ENCODE measurements at regions not wholly inside any gene's neighbourhood (a gene's known extent, or its start where the extent isn't known, plus 50 kb on each side); places are given as distances from the start of the nearest gene placed in this dataset.

- H3K9me3 ChIP-seq (ENCODE audit: low read depth): no peaks in the 10 kb centered on the region
- no peaks in the 10 kb centered on the region for H3K9me2 ChIP-seq (replicated peaks; ENCODE audit: insufficient read depth)
- WGBS (ENCODE audit: low lambda C conversion rate, missing lambda C conversion rate): 49% methylated on average over 5 of the region's 5 CpGs
- no peak overlapping the region for H3K4me3 ChIP-seq
- no peak overlapping the region for H2AFZ ChIP-seq
- no peaks in the 10 kb centered on the region for H4K20me1 ChIP-seq (ENCODE audit: insufficient read depth, poor library complexity, severe bottlenecking)
- no peaks in the 10 kb centered on the region for H3K79me2 ChIP-seq
- H3K27ac ChIP-seq: no peak overlapping the region
- TF ChIP-seq CTCF (IDR thresholded peaks at IDR 0.05; ENCODE audit: poor library complexity) (no peak), EZH2phosphoT487 (IDR thresholded peaks at IDR 0.05; ENCODE audit: low read depth, severe bottlenecking, unreplicated experiment) (no peak), EZH2 (IDR thresholded peaks at IDR 0.05; ENCODE audit: borderline replicate concordance) (no peak)
- no peaks in the 10 kb centered on the region for H3K4me1 ChIP-seq (ENCODE audit: insufficient read depth)
- no peak overlapping the region for H3K4me2 ChIP-seq
- H3K27me3 ChIP-seq: peaks cover 6% of the 10 kb centered on the region
- no peak for DNase-seq (ENCODE audit: low spot score)
- H3K36me3 ChIP-seq (replicated peaks; ENCODE audit: insufficient read depth, low read depth): no peaks in the 10 kb centered on the region
Measured at GRCh38 chr11:119933584-119933983, 204.3 kb downstream of the TRIM29 start.

- Histone ChIP-seq H4K20me1 (ENCODE audit: insufficient read depth, poor library complexity, severe bottlenecking) (no peaks in the 10 kb centered on the region), H3K9me2 (replicated peaks; ENCODE audit: insufficient read depth) (no peaks in the 10 kb centered on the region), H3K79me2 (no peaks in the 10 kb centered on the region), H3K27ac (no peak overlapping the region), H3K36me3 (replicated peaks; ENCODE audit: insufficient read depth, low read depth) (no peaks in the 10 kb centered on the region), H3K9me3 (ENCODE audit: low read depth) (no peaks in the 10 kb centered on the region), H3K27me3 (peaks cover 6% of the 10 kb centered on the region), H3K4me1 (ENCODE audit: insufficient read depth) (no peaks in the 10 kb centered on the region), H3K4me2 (no peak overlapping the region), H3K4me3 (no peak overlapping the region), H2AFZ (no peak overlapping the region)
- WGBS (ENCODE audit: low lambda C conversion rate, missing lambda C conversion rate): 52% methylated on average over 9 of the region's 9 CpGs
- no peak for DNase-seq (ENCODE audit: low spot score)
- no peak for TF ChIP-seq CTCF (IDR thresholded peaks at IDR 0.05; ENCODE audit: poor library complexity)
- no peak for TF ChIP-seq EZH2 (IDR thresholded peaks at IDR 0.05; ENCODE audit: borderline replicate concordance)
- no peak for TF ChIP-seq EZH2phosphoT487 (IDR thresholded peaks at IDR 0.05; ENCODE audit: low read depth, severe bottlenecking, unreplicated experiment)
Measured at GRCh38 chr11:119932828-119933562, 204.0 kb upstream of the NECTIN1 start.

- H3K4me1 ChIP-seq (ENCODE audit: insufficient read depth): no peaks in the 10 kb centered on the region
- no peak overlapping the region for H2AFZ ChIP-seq
- WGBS (ENCODE audit: low lambda C conversion rate, missing lambda C conversion rate): 84% methylated on average over 4 of the region's 4 CpGs
- H3K4me3 ChIP-seq: no peak overlapping the region
- TF ChIP-seq CTCF (IDR thresholded peaks at IDR 0.05; ENCODE audit: poor library complexity) (no peak), EZH2 (IDR thresholded peaks at IDR 0.05; ENCODE audit: borderline replicate concordance) (no peak), EZH2phosphoT487 (IDR thresholded peaks at IDR 0.05; ENCODE audit: low read depth, severe bottlenecking, unreplicated experiment) (no peak)
- peaks cover 6% of the 10 kb centered on the region for H3K27me3 ChIP-seq
- DNase-seq (ENCODE audit: low spot score): no peak
- H3K4me2 ChIP-seq: no peak overlapping the region
- no peak overlapping the region for H3K27ac ChIP-seq
- H3K79me2 ChIP-seq: no peaks in the 10 kb centered on the region
- no peaks in the 10 kb centered on the region for H4K20me1 ChIP-seq (ENCODE audit: insufficient read depth, poor library complexity, severe bottlenecking)
- no peaks in the 10 kb centered on the region for H3K36me3 ChIP-seq (replicated peaks; ENCODE audit: insufficient read depth, low read depth)
- no peaks in the 10 kb centered on the region for H3K9me2 ChIP-seq (replicated peaks; ENCODE audit: insufficient read depth)
- no peaks in the 10 kb centered on the region for H3K9me3 ChIP-seq (ENCODE audit: low read depth)
Measured at GRCh38 chr11:119928047-119928446, 199.0 kb upstream of the NECTIN1 start.

All from hepatocyte (in vitro differentiated cells).